ENCODE measurements at regions not wholly inside any gene's neighbourhood (a gene's known extent, or its start where the extent isn't known, plus 50 kb on each side); places are given as distances from the start of the nearest gene placed in this dataset.
"Not testable (repeated sequence)": the region's sequence is repeated elsewhere in the genome, so short reads cannot be mapped to it uniquely, and the experiment has no call there.

GRCh38 chr5:37931541-37931940 lies 91.7 kb upstream of the GDNF start:
- ChIA-PET POLR2A (ENCODE audit: low non-redundant PET) (no interaction called here), CTCF (no interaction called here)
- no peak for DNase-seq (ENCODE audit: low spot score)
- Histone ChIP-seq H3K36me3 (ENCODE audit: insufficient read depth, low read length, poor library complexity, severe bottlenecking) (no peaks in the 10 kb centered on the region), H3K4me3 (ENCODE audit: low read depth, low read length, poor library complexity, severe bottlenecking) (no peak overlapping the region), H3K9me3 (ENCODE audit: low read depth, low read length, poor library complexity, severe bottlenecking) (no peaks in the 10 kb centered on the region), H3K4me1 (ENCODE audit: insufficient read depth, low read length, poor library complexity, severe bottlenecking) (no peaks in the 10 kb centered on the region), H3K27me3 (replicated peaks; ENCODE audit: insufficient read depth, low read depth, low read length, poor library complexity) (no peaks in the 10 kb centered on the region), H3K27ac (ENCODE audit: low read depth, low read length, poor library complexity, severe bottlenecking) (no peak overlapping the region)
- no peak for TF ChIP-seq CTCF (conservative IDR thresholded peaks at IDR 0.05; ENCODE audit: low read depth, low read length)
- TF ChIP-seq EZH2 (IDR thresholded peaks at IDR 0.05; ENCODE audit: borderline replicate concordance, low read depth, low read length, poor library complexity, severe bottlenecking): no peak
- BruUV-seq (replicated peaks): no TSS peak
- intact Hi-C loops (cut with micrococcal nuclease; ENCODE audit: unreplicated experiment): no loop called here

- no peak for DNase-seq (ENCODE audit: low spot score)
- Histone ChIP-seq H3K9me3 (ENCODE audit: low read depth, low read length, poor library complexity, severe bottlenecking) (no peaks in the 10 kb centered on the region), H3K4me3 (ENCODE audit: low read depth, low read length, poor library complexity, severe bottlenecking) (no peak overlapping the region), H3K4me1 (ENCODE audit: insufficient read depth, low read length, poor library complexity, severe bottlenecking) (no peaks in the 10 kb centered on the region), H3K27ac (ENCODE audit: low read depth, low read length, poor library complexity, severe bottlenecking) (no peak overlapping the region), H3K36me3 (ENCODE audit: insufficient read depth, low read length, poor library complexity, severe bottlenecking) (no peaks in the 10 kb centered on the region), H3K27me3 (replicated peaks; ENCODE audit: insufficient read depth, low read depth, low read length, poor library complexity) (no peaks in the 10 kb centered on the region)
- CTCF ChIA-PET: no interaction called here
- POLR2A ChIA-PET (ENCODE audit: low non-redundant PET): no interaction called here
- intact Hi-C loops (cut with micrococcal nuclease; ENCODE audit: unreplicated experiment): no loop called here
- TF ChIP-seq CTCF (conservative IDR thresholded peaks at IDR 0.05; ENCODE audit: low read depth, low read length): no peak
- no peak for TF ChIP-seq EZH2 (IDR thresholded peaks at IDR 0.05; ENCODE audit: borderline replicate concordance, low read depth, low read length, poor library complexity, severe bottlenecking)
- no TSS peak for BruUV-seq (replicated peaks)
Observed at GRCh38 chr5:37930350-37930749, 90.5 kb upstream of the GDNF start.

- intact Hi-C loops (cut with micrococcal nuclease; ENCODE audit: unreplicated experiment): no loop called here
- H3K27me3 ChIP-seq (replicated peaks; ENCODE audit: insufficient read depth, low read depth, low read length, poor library complexity): no peaks in the 10 kb centered on the region
- no peak overlapping the region for H3K27ac ChIP-seq (ENCODE audit: low read depth, low read length, poor library complexity, severe bottlenecking)
- H3K9me3 ChIP-seq (ENCODE audit: low read depth, low read length, poor library complexity, severe bottlenecking): no peaks in the 10 kb centered on the region
- BruUV-seq (replicated peaks): no TSS peak
- no peaks in the 10 kb centered on the region for H3K36me3 ChIP-seq (ENCODE audit: insufficient read depth, low read length, poor library complexity, severe bottlenecking)
- H3K4me3 ChIP-seq (ENCODE audit: low read depth, low read length, poor library complexity, severe bottlenecking): no peak overlapping the region
- POLR2A ChIA-PET (ENCODE audit: low non-redundant PET): no interaction called here
- DNase-seq (ENCODE audit: low spot score): no peak
- CTCF ChIA-PET: no interaction called here
- no peak for TF ChIP-seq EZH2 (IDR thresholded peaks at IDR 0.05; ENCODE audit: borderline replicate concordance, low read depth, low read length, poor library complexity, severe bottlenecking)
- TF ChIP-seq CTCF (conservative IDR thresholded peaks at IDR 0.05; ENCODE audit: low read depth, low read length): no peak
- no peaks in the 10 kb centered on the region for H3K4me1 ChIP-seq (ENCODE audit: insufficient read depth, low read length, poor library complexity, severe bottlenecking)
Observed at GRCh38 chr5:37929791-37930190, 90.0 kb upstream of the GDNF start.

- DNase-seq (ENCODE audit: low spot score); intact Hi-C loops (cut with micrococcal nuclease; ENCODE audit: unreplicated experiment); H3K4me1 ChIP-seq (ENCODE audit: insufficient read depth, low read length, poor library complexity, severe bottlenecking); CTCF ChIA-PET; H3K27ac ChIP-seq (ENCODE audit: low read depth, low read length, poor library complexity, severe bottlenecking); POLR2A ChIA-PET (ENCODE audit: low non-redundant PET); H3K4me3 ChIP-seq (ENCODE audit: low read depth, low read length, poor library complexity, severe bottlenecking); H3K36me3 ChIP-seq (ENCODE audit: insufficient read depth, low read length, poor library complexity, severe bottlenecking); BruUV-seq (replicated peaks); H3K9me3 ChIP-seq (ENCODE audit: low read depth, low read length, poor library complexity, severe bottlenecking); H3K27me3 ChIP-seq (replicated peaks; ENCODE audit: insufficient read depth, low read depth, low read length, poor library complexity): not testable (repeated sequence)
Observed at GRCh38 chr5:37927753-37928152, 87.9 kb upstream of the GDNF start.
